ENCODE measurements at regions not wholly inside any gene's neighbourhood (a gene's known extent, or its start where the extent isn't known, plus 50 kb on each side); places are given as distances from the start of the nearest gene placed in this dataset.

DNA sequence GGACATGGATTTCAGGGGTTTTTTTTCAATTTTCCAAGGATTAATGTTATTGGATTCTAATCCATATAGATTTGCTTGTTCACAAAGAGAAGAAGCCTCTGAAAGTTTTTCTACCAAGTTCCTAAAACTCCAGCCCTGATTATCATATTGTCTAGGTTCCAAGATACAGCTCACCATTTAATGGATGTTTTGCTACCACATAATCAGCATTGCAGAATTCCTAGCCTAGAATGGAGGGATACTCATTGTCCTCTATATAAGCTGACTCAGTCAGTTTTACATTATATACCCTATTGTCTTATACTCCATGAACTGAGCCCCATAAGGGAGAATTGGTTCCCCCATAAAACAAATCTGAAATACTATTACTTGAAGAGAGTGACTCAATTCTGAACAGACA is 664.7 kb upstream of the FAM241A start:
- no peak overlapping the region for H3K27ac ChIP-seq (ENCODE audit: low read depth, low read length)
- H4K20me1 ChIP-seq (ENCODE audit: low read depth, low read length), result no peaks in the 10 kb centered on the region
- no peaks in the 10 kb centered on the region for H3F3A ChIP-seq (ENCODE audit: insufficient read depth)
- no peak overlapping the region for H3K4me3 ChIP-seq (ENCODE audit: insufficient read depth, low read length, poor library complexity, severe bottlenecking)
- no peaks in the 10 kb centered on the region for H3K79me2 ChIP-seq (ENCODE audit: insufficient read depth, low read length)
- H3K9me3 ChIP-seq (ENCODE audit: insufficient read depth, low read length), result no peaks in the 10 kb centered on the region
- no peak overlapping the region for H3K4me2 ChIP-seq (ENCODE audit: low read depth, low read length, poor library complexity, severe bottlenecking)
- H3K27me3 ChIP-seq (ENCODE audit: low read length), result no peaks in the 10 kb centered on the region
- no peak overlapping the region for H3K9ac ChIP-seq (ENCODE audit: low read length)
- no peak for TF ChIP-seq EZH2phosphoT487 (conservative IDR thresholded peaks at IDR 0.05; ENCODE audit: low read length)
- TF ChIP-seq, protein P1, sequence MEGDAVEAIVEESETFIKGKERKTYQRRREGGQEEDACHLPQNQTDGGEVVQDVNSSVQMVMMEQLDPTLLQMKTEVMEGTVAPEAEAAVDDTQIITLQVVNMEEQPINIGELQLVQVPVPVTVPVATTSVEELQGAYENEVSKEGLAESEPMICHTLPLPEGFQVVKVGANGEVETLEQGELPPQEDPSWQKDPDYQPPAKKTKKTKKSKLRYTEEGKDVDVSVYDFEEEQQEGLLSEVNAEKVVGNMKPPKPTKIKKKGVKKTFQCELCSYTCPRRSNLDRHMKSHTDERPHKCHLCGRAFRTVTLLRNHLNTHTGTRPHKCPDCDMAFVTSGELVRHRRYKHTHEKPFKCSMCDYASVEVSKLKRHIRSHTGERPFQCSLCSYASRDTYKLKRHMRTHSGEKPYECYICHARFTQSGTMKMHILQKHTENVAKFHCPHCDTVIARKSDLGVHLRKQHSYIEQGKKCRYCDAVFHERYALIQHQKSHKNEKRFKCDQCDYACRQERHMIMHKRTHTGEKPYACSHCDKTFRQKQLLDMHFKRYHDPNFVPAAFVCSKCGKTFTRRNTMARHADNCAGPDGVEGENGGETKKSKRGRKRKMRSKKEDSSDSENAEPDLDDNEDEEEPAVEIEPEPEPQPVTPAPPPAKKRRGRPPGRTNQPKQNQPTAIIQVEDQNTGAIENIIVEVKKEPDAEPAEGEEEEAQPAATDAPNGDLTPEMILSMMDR (IDR thresholded peaks at IDR 0.05; ENCODE audit: insufficient read depth, low read length, poor library complexity, severe bottlenecking), result no peak
- H2AFZ ChIP-seq (ENCODE audit: low read depth, low read length, severe bottlenecking), result no peak overlapping the region
- no peaks in the 10 kb centered on the region for H3K9me2 ChIP-seq (replicated peaks; ENCODE audit: insufficient read depth, low read length)
- H3K36me3 ChIP-seq (ENCODE audit: low read length), result no peaks in the 10 kb centered on the region

DNA sequence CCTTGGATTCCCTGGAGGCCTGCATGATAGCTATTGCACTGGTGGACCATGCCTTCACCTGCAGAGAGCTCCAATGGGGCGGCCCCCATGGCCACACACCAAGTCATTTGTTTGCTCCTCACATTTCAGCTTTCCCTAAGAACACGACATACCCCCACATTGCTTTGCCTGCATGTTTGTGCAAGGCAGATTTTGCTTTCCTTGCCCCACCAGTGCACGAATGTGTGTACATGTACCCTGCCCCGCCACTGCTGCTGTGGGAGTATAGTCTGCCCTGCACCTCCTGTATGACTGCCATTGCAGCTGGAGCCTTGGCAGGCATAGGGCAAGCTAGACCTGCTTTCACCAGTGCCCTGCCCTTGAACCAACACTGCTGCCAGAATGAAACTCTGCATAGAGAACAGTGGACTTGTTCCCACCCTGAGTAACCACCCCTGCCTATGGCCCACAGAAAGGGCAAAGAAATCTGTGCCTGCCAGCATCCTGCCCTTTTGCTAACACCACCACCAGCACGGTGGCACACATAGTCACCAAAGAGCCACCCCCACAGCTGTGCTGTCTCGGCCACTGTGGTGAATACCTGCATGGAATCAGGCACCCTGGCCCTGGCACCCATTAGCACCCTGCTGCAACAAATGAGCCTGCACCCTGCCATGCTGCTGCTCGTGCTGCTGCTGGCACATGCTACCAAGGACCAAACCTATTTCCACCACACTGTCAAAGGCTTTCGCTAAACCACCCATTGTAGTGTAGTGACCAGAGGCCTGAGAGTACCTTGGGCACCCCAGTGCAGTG is 661.7 kb upstream of the FAM241A start:
- no peaks in the 10 kb centered on the region for H3K79me2 ChIP-seq (ENCODE audit: insufficient read depth, low read length)
- H3K4me3 ChIP-seq (ENCODE audit: insufficient read depth, low read length, poor library complexity, severe bottlenecking), result no peak overlapping the region
- H3K27me3 ChIP-seq (ENCODE audit: low read length), result no peaks in the 10 kb centered on the region
- H3K9me2 ChIP-seq (replicated peaks; ENCODE audit: insufficient read depth, low read length), result no peaks in the 10 kb centered on the region
- H3K4me2 ChIP-seq (ENCODE audit: low read depth, low read length, poor library complexity, severe bottlenecking), result no peak overlapping the region
- no peak overlapping the region for H2AFZ ChIP-seq (ENCODE audit: low read depth, low read length, severe bottlenecking)
- no peak for TF ChIP-seq EZH2phosphoT487 (conservative IDR thresholded peaks at IDR 0.05; ENCODE audit: low read length)
- TF ChIP-seq, protein P1 (IDR thresholded peaks at IDR 0.05; ENCODE audit: insufficient read depth, low read length, poor library complexity, severe bottlenecking), result no peak
- H3K27ac ChIP-seq (ENCODE audit: low read depth, low read length), result no peak overlapping the region
- H3K36me3 ChIP-seq (ENCODE audit: low read length), result no peaks in the 10 kb centered on the region
- H3K9ac ChIP-seq (ENCODE audit: low read length), result no peak overlapping the region
- H3K9me3 ChIP-seq (ENCODE audit: insufficient read depth, low read length), result no peaks in the 10 kb centered on the region
- H3F3A ChIP-seq (ENCODE audit: insufficient read depth), result no peaks in the 10 kb centered on the region
- H4K20me1 ChIP-seq (ENCODE audit: low read depth, low read length), result no peaks in the 10 kb centered on the region

DNA sequence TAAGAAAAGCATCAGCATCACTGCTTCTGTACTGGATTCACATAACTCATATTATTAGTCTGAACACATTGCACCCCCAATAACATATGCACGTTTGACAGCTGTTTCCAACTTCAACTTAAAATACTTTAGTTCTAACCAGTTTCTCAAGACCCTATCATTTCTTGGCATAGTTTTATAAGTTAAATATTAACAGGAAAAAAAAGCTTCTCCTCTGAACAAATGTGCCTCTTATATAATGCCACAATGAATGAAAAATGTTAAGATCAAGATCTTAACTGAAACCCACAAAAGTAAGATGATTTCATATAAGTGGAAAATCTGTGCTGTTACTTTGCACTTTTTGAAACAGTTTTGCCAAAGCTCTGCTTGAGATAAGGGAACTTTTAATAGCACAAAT is 652.8 kb upstream of the FAM241A start:
- no peak overlapping the region for H3K27ac ChIP-seq (ENCODE audit: low read depth, low read length)
- TF ChIP-seq, protein P1 (IDR thresholded peaks at IDR 0.05; ENCODE audit: insufficient read depth, low read length, poor library complexity, severe bottlenecking), result no peak
- TF ChIP-seq EZH2phosphoT487 (conservative IDR thresholded peaks at IDR 0.05; ENCODE audit: low read length), result no peak
- no peaks in the 10 kb centered on the region for H3K79me2 ChIP-seq (ENCODE audit: insufficient read depth, low read length)
- no peak overlapping the region for H3K4me2 ChIP-seq (ENCODE audit: low read depth, low read length, poor library complexity, severe bottlenecking)
- H2AFZ ChIP-seq (ENCODE audit: low read depth, low read length, severe bottlenecking), result no peak overlapping the region
- H4K20me1 ChIP-seq (ENCODE audit: low read depth, low read length), result no peaks in the 10 kb centered on the region
- H3K36me3 ChIP-seq (ENCODE audit: low read length), result no peaks in the 10 kb centered on the region
- no peak overlapping the region for H3K9ac ChIP-seq (ENCODE audit: low read length)
- no peaks in the 10 kb centered on the region for H3K9me3 ChIP-seq (ENCODE audit: insufficient read depth, low read length)
- no peaks in the 10 kb centered on the region for H3F3A ChIP-seq (ENCODE audit: insufficient read depth)
- no peaks in the 10 kb centered on the region for H3K9me2 ChIP-seq (replicated peaks; ENCODE audit: insufficient read depth, low read length)
- no peaks in the 10 kb centered on the region for H3K27me3 ChIP-seq (ENCODE audit: low read length)
- H3K4me3 ChIP-seq (ENCODE audit: insufficient read depth, low read length, poor library complexity, severe bottlenecking), result no peak overlapping the region
